Subcutaneous abdominal adipose tissue (tissue), 5 donors: ENCODE measurements at regions not wholly inside any gene's neighbourhood (a gene's known extent, or its start where the extent isn't known, plus 50 kb on each side); places are given as distances from the start of the nearest gene placed in this dataset.

Source experiments
- H3K27ac ChIP-seq: one replicate; pipeline ENCODE4 v1.7.0; 2013; ENCODE audit warnings: low read depth, mild to moderate bottlenecking, inconsistent platforms, low read length, moderate library complexity
- H3K27me3 ChIP-seq, 5 donors: one replicate each; pipeline ENCODE4 v1.7.0; 2013; ENCODE audit warnings: low read length in 5 of 5, inconsistent platforms in 1 of 5; ENCODE audit not compliant: control insufficient read depth in 5 of 5, insufficient read depth in 4 of 5
- H3K36me3 ChIP-seq, 5 donors: one replicate each; pipeline ENCODE4 v1.7.0; 2013; ENCODE audit warnings: low read length in 5 of 5; ENCODE audit not compliant: control insufficient read depth in 5 of 5, insufficient read depth in 5 of 5
- H3K4me1 ChIP-seq, 5 donors: one replicate each; pipeline ENCODE4 v1.7.0; 2013; ENCODE audit warnings: low read length in 5 of 5, mild to moderate bottlenecking in 3 of 5, moderate library complexity in 1 of 5; ENCODE audit not compliant: control insufficient read depth in 5 of 5, insufficient read depth in 5 of 5
- H3K4me3 ChIP-seq, 5 donors: one replicate each; pipeline ENCODE4 v1.7.0; 2013; ENCODE audit warnings: low read length in 5 of 5, low read depth in 1 of 5
- H3K9ac ChIP-seq, 5 donors: one replicate each; pipeline ENCODE4 v1.7.0; 2013; ENCODE audit warnings: low read length in 5 of 5, mild to moderate bottlenecking in 4 of 5, moderate library complexity in 3 of 5
- H3K9me3 ChIP-seq, 5 donors: one replicate each; pipeline ENCODE4 v1.7.0; 2013; ENCODE audit warnings: low read length in 5 of 5; ENCODE audit not compliant: control insufficient read depth in 5 of 5
- donor health status: healthy.
- donor health status: healthy.
- donor health status: healthy.
- donor health status: healthy.
- donor health status: healthy.

DNA sequence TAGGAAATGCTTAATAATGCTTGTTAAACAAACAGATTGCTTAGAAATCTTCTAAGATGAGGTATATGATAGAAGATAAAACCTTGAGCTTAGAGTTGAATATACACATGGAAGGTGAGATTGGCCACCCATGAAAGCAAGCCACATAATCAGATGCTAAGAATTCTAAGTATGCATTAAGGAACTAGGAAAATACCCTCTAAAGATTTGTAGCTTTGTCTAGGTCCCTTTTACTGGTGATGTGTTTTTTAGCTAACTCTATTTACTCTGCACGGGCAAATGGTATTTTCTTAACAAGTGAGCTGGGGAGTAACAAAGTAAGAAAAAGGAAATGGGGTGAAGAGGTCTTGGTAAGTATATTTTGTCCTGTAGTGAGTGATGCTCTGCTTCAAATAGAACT, 310.3 kb downstream of the OXSM start:
- peaks cover 0 to 11% (median 0%) of the 10 kb centered on the region in 5 donors for H3K4me1 ChIP-seq
- no peak overlapping the region for H3K27ac ChIP-seq
- H3K9ac ChIP-seq, result no peak overlapping the region
- H3K4me3 ChIP-seq, result no peak overlapping the region
- H3K36me3 ChIP-seq, result no peaks in the 10 kb centered on the region
- peaks cover 5 to 34% (median 11%) of the 10 kb centered on the region in 5 donors for H3K9me3 ChIP-seq
- H3K27me3 ChIP-seq, result no peaks in the 10 kb centered on the region

DNA sequence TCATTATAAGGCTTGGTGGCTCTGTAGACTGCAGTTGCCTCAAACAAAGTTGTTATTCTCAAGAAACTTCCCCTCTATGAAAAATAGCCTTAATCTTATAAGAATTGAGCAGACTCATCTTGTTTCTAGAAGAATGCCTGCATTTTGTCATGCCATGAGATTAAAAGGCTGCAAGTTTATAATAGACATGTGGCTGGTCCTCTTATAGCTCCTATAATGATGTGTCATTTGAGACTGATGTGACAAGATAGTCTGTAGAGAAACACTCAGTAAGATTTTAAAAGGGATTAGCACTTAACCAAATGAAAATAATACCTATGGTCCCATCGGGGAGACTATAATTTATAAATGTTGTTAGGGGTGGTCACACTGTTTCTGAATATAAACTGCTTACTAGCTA, 312.5 kb downstream of the OXSM start:
- Histone ChIP-seq H3K4me3 (no peak overlapping the region), H3K9ac (no peak overlapping the region), H3K9me3 (peaks cover 0 to 15% (median 10%) of the 10 kb centered on the region in 5 donors), H3K4me1 (peaks cover 0 to 24% (median 3%) of the 10 kb centered on the region in 5 donors), H3K36me3 (no peaks in the 10 kb centered on the region), H3K27me3 (no peaks in the 10 kb centered on the region), H3K27ac (no peak overlapping the region)

DNA sequence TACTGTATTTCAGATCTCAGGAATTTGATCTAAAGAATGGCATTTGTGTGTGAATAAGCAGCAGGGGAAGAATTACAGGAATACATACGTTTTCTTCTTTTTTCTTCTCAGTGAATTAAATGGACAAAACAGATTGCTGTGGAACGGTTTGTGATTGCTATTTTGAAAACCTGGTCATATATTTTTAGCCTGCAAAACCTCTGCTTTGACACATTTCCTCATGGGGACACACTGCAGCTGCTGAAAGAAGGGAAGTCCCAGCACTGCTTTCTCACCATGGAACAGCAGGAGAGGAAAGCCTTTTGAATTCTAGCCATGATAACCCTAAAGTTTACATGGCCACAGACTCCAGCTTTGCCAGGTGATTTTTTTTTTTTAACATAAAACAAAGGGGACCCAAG, 315.0 kb downstream of the OXSM start:
- Histone ChIP-seq H3K27me3 (no peaks in the 10 kb centered on the region), H3K4me1 (peaks cover 0 to 24% (median 3%) of the 10 kb centered on the region in 5 donors), H3K9me3 (peaks cover 0 to 8% (median 3%) of the 10 kb centered on the region in 5 donors)

DNA sequence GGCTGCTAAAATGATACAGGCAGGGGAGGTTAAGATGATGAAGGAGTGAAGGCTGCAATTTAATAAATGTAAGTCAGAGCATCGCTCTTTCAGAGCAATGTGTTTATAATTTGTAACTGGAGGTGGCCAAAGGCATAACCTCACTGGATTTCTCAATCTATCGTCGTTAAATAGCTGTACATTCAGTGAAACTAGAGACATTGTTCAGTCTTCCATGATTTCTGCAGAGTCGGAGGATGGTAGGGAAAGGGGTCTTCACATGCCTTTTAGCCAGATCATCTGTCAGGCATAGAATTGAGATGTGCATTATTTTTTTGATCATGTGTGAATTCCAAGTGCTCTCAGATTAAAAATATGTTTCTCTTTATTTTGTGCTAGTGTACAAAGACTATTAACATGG, 315.4 kb downstream of the OXSM start:
- H3K27me3 ChIP-seq, result no peaks in the 10 kb centered on the region

More for the DNA sequence above, 315.0 kb downstream of the OXSM start:
- Histone ChIP-seq H3K4me3 (no peak overlapping the region), H3K36me3 (no peaks in the 10 kb centered on the region), H3K9ac (no peak overlapping the region), H3K27ac (no peak overlapping the region)

DNA sequence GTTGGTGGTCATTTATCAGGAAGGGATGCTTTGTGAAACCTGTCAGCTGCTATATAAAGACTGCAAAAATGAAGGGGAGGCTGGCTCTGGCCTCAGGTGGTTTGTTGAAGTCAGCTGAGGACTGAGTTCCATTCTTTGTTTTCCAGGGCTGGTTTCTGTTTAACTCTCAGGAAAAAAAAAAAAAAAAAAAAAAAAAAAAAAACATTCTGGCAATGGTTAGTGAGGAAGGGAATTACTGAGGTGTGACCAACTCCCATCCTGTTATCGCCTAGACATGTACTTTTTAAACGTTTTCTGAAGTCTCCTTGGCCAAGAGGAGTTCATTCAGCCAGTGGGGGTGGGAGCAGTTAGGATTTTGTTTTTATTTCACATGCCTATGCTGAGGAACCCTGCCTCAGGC, 316.3 kb downstream of the OXSM start:
- no peak overlapping the region for H3K4me3 ChIP-seq
- H3K36me3 ChIP-seq, result no peaks in the 10 kb centered on the region
- no peak overlapping the region for H3K9ac ChIP-seq
- H3K4me1 ChIP-seq, result peaks cover 0 to 24% (median 3%) of the 10 kb centered on the region in 5 donors
- H3K9me3 ChIP-seq, result peaks cover 0 to 4% (median 3%) of the 10 kb centered on the region in 5 donors
- H3K27ac ChIP-seq, result no peak overlapping the region
- no peaks in the 10 kb centered on the region for H3K27me3 ChIP-seq

More for the DNA sequence above, 315.4 kb downstream of the OXSM start:
- H3K9me3 ChIP-seq, result peaks cover 0 to 8% (median 5%) of the 10 kb centered on the region in 5 donors
- H3K27ac ChIP-seq, result no peak overlapping the region
- H3K36me3 ChIP-seq, result no peaks in the 10 kb centered on the region
- peaks cover 0 to 24% (median 3%) of the 10 kb centered on the region in 5 donors for H3K4me1 ChIP-seq
- no peak overlapping the region for H3K9ac ChIP-seq
- no peak overlapping the region for H3K4me3 ChIP-seq

DNA sequence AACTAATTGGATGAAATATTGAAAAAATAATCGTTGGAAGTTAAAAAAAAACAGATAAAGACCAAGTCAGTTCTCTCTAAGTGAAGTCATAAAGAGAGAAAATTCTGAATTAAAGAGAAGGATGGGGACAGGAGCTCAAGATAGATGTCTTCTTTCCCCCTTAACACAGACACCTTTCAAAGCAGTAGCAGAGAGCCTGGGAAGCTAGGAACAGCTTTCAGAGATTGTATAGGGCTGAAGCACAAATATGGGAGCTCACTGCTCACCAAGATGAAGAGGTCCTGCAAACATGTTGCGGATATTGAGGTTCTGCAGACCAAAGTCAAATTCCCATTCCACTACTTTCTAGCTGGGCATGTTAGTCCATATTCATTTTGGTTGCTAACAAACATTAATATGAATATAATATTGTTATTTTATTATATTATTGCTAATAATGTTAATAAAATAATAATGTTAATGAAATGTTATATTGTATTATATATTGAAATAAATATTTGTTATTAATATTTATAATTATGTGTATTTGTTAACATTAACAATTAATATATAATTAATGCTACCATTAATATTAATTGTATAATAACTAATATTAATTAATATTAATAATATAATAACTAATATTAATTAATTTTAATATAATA, 319.1 kb downstream of the OXSM start:
- H3K27ac ChIP-seq, result no peak overlapping the region
- H3K36me3 ChIP-seq, result no peaks in the 10 kb centered on the region
- peaks cover 0 to 3% (median 0%) of the 10 kb centered on the region in 5 donors for H3K9me3 ChIP-seq
- peaks cover 0 to 24% (median 3%) of the 10 kb centered on the region in 5 donors for H3K4me1 ChIP-seq
- no peaks in the 10 kb centered on the region for H3K27me3 ChIP-seq
- H3K4me3 ChIP-seq, result no peak overlapping the region
- no peak overlapping the region for H3K9ac ChIP-seq

DNA sequence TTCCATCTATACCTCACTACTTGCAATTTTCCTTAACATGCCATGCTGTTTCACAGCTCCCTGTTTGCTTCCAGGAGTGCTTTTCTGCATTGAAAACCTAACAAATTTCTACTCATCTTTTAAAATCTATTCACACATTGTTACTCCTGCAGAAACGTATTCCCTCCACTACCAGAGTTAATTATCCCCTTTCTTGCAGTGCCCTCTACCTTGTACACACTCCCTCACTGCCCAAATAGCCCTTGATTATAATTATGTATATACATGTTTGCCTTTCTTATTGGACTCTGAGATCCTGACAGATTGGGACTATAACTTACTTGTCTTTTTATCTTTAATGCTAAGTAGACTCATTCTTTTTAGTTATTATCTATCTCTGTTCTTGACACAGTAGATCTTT, 325.0 kb downstream of the OXSM start:
- Histone ChIP-seq H3K27ac (no peak overlapping the region), H3K9me3 (peaks cover 0 to 3% (median 0%) of the 10 kb centered on the region in 5 donors), H3K27me3 (no peaks in the 10 kb centered on the region), H3K4me1 (peaks cover 0 to 8% (median 0%) of the 10 kb centered on the region in 5 donors), H3K4me3 (no peak overlapping the region), H3K36me3 (no peaks in the 10 kb centered on the region), H3K9ac (no peak overlapping the region)

DNA sequence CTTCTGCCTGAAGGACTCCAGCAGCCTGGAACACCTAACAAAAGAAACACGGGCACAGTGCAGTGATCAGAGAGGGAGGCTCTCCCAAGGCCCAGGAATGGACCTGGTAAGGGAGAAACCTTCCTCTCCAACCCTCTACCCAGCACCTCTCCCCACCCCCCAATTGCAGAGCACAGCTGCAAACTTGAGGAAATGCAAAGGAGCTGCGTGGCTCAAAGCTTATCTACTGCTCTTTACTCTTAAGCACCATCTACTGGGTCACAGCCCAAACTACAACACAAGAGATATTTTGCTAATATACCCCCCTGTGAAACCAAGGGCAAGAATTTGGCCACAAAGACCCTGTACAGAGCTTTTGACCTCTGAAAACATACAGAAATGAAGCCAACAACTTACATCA, 328.3 kb downstream of the OXSM start:
- H3K9ac ChIP-seq, result no peak overlapping the region
- H3K4me3 ChIP-seq, result no peak overlapping the region
- H3K27ac ChIP-seq, result no peak overlapping the region
- no peaks in the 10 kb centered on the region for H3K36me3 ChIP-seq
- H3K27me3 ChIP-seq, result no peaks in the 10 kb centered on the region
- H3K4me1 ChIP-seq, result peaks cover 0 to 5% (median 0%) of the 10 kb centered on the region in 5 donors
- H3K9me3 ChIP-seq, result peaks cover 0 to 4% (median 0%) of the 10 kb centered on the region in 5 donors

DNA sequence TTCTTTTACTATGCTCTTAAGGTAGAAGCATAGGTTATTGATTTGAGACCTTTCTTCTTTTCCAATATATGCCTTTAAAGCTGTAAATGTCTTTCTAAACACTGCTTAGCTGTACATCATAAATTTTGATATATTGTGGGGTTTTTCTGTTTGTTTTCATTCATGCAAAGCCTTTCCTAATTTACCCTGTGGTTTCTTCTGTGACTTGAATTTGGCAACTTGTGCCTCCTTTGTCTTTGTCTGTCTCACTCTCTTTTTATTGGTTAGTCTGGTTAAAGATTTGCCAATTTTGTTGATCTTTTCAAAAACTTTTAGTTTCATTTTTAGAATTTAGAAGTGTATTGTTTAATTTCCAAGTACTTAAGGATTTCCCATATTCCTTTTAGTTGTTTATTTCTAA, 343.1 kb downstream of the OXSM start:
- no peak overlapping the region for H3K27ac ChIP-seq
- H3K4me3 ChIP-seq, result no peak overlapping the region
- no peaks in the 10 kb centered on the region for H3K36me3 ChIP-seq
- no peak overlapping the region for H3K9ac ChIP-seq
- H3K27me3 ChIP-seq, result no peaks in the 10 kb centered on the region
- H3K9me3 ChIP-seq, result peaks cover 0 to 3% (median 0%) of the 10 kb centered on the region in 5 donors
- H3K4me1 ChIP-seq, result no peaks in the 10 kb centered on the region

DNA sequence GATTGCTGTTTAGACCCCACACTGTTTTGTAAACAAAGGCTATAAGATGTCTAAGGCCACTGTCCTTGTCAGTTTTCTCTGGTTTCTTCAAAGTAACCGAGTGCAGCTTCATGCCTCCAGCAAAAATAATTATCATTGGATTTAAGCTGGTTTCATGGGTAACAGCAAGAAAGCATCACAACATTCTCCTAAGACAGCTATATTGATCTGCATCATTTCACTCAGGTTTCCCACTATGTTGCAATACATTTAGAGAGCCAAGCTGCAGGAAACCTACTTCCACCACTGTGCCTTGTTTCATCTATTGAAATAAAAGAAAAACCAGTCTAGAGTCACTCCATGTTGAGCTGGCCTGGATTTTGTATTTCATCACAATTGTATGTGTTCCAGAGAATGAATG, 351.4 kb downstream of the OXSM start:
- Histone ChIP-seq H3K9me3 (peaks cover 2 to 24% (median 7%) of the 10 kb centered on the region in 5 donors), H3K9ac (no peak overlapping the region), H3K4me1 (no peaks in the 10 kb centered on the region), H3K4me3 (no peak overlapping the region), H3K27ac (no peak overlapping the region), H3K27me3 (no peaks in the 10 kb centered on the region), H3K36me3 (no peaks in the 10 kb centered on the region)
